ENCODE measurements at regions not wholly inside any gene's neighbourhood (a gene's known extent, or its start where the extent isn't known, plus 50 kb on each side); places are given as distances from the start of the nearest gene placed in this dataset.
"Not testable (repeated sequence)": the region's sequence is repeated elsewhere in the genome, so short reads cannot be mapped to it uniquely, and the experiment has no call there.

DNA sequence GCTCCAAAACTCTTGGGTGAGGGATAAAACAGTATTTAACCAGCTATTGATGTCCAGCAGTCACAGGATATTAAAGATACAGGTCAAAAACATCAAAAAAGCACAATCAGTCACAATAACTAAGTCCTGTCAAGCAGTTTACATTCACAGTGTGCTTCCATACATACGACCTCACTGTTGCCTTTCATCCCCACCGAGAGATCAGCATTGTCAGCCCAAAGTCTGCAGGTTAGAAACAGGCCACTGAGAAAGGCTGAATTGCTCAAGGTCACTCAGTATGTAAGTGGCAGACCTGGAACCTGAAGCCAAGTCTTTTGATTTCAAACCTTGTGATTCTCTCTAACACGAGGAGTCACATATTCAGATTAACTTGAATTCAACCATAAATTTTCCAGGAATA lies 124.9 kb downstream of the GXYLT1 start:
- no peak for DNase-seq (ENCODE audit: low read depth)
- H3K4me3 ChIP-seq (ENCODE audit: control insufficient read depth, low read depth, low read length): no peak overlapping the region
- no peak for TF ChIP-seq CTCF (IDR thresholded peaks at IDR 0.05; ENCODE audit: control insufficient read depth, insufficient read depth, low read depth, low read length, missing control alignments)

DNA sequence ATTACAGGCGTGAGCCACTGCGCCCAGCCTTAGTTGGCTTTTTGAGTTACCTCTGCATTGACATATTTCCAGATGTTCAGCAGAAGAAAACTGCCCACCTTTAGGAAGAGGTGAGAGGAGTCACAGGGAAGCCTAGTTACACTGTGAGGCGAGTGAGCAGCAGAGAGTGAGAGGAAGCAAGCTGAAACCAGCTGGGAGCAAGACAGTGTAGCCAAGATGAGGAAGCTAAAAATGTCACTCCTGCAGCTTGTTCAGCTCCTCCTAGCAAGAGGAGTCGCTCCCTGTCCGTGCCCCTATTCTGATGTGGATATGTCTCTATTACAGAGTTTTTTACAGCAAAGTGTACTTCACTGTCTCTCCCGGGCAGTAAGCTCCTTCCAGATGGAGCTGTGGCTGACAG lies 127.6 kb downstream of the GXYLT1 start:
- no peak for TF ChIP-seq CTCF (IDR thresholded peaks at IDR 0.05; ENCODE audit: control insufficient read depth, insufficient read depth, low read depth, low read length, missing control alignments)
- H3K4me3 ChIP-seq (ENCODE audit: control insufficient read depth, low read depth, low read length): no peak overlapping the region

DNA sequence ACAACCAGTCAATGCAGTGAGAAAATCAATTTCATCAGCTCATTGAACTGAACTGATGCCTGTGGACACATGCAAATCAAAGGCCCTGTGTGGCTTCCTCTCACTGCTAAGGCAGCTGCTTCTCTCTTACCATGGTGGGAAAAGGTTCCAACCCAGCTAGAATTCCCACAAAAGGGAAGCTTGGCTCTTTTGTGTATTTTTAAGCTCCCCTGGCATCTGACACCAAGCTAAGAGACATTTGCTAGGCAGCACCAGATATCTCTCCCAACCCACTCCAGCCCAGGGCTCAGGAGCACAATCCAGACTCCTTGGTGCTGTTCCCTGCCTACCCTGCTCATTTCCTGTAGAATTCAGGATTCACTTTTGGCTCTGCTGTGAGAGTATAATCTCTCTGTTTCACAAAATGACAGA lies 129.6 kb downstream of the GXYLT1 start:
- no peak overlapping the region for H3K4me3 ChIP-seq (ENCODE audit: control insufficient read depth, low read depth, low read length)
- no peak for DNase-seq (ENCODE audit: low read depth)
- no peak for TF ChIP-seq CTCF (IDR thresholded peaks at IDR 0.05; ENCODE audit: control insufficient read depth, insufficient read depth, low read depth, low read length, missing control alignments)

More for the DNA sequence above, 127.6 kb downstream of the GXYLT1 start:
- DNase-seq (ENCODE audit: low read depth): no peak

GRCh38 chr12:42012501-42012900 lies 132.2 kb downstream of the GXYLT1 start:
- H3K4me3 ChIP-seq (ENCODE audit: control insufficient read depth, low read depth, low read length); DNase-seq (ENCODE audit: low read depth): not testable (repeated sequence)

GRCh38 chr12:42010715-42011114 lies 134.0 kb downstream of the GXYLT1 start:
- TF ChIP-seq CTCF (IDR thresholded peaks at IDR 0.05; ENCODE audit: control insufficient read depth, insufficient read depth, low read depth, low read length, missing control alignments): no peak
- DNase-seq (ENCODE audit: low read depth): no peak

GRCh38 chr12:42010257-42010656 lies 134.4 kb downstream of the GXYLT1 start:
- DNase-seq (ENCODE audit: low read depth): no peak
- no peak overlapping the region for H3K4me3 ChIP-seq (ENCODE audit: control insufficient read depth, low read depth, low read length)
- no peak for TF ChIP-seq CTCF (IDR thresholded peaks at IDR 0.05; ENCODE audit: control insufficient read depth, insufficient read depth, low read depth, low read length, missing control alignments)

More at GRCh38 chr12:42010715-42011114, 134.0 kb downstream of the GXYLT1 start:
- no peak overlapping the region for H3K4me3 ChIP-seq (ENCODE audit: control insufficient read depth, low read depth, low read length)

- TF ChIP-seq CTCF (IDR thresholded peaks at IDR 0.05; ENCODE audit: control insufficient read depth, insufficient read depth, low read depth, low read length, missing control alignments): no peak
- no peak overlapping the region for H3K4me3 ChIP-seq (ENCODE audit: control insufficient read depth, low read depth, low read length)
- no peak for DNase-seq (ENCODE audit: low read depth)
Observed at GRCh38 chr12:42008996-42009395, 135.7 kb downstream of the GXYLT1 start.
